CD4-positive, CD25-positive, alpha-beta regulatory T cell (primary cell): ENCODE measurements at regions not wholly inside any gene's neighbourhood (a gene's known extent, or its start where the extent isn't known, plus 50 kb on each side); places are given as distances from the start of the nearest gene placed in this dataset.
"Not testable (repeated sequence)": the region's sequence is repeated elsewhere in the genome, so short reads cannot be mapped to it uniquely, and the experiment has no call there.

ENCODE experiments used
- ATAC-seq, 2 donors: fragments of 150-1000 bp; cut with Tn5 transposase; one replicate each; pipeline ENCODE4 v1.10.0; 2021; ENCODE audit warnings: low read depth in 2 of 2, moderate number of reproducible peaks in 2 of 2, moderate library complexity in 1 of 2
- DNase-seq, 3 donors: peaks; one replicate each; pipeline versions ENCODE4 v3.0.0 to v3.0.0-alpha.2; 2012 to 2022; ENCODE audit warnings: mixed read lengths in 1 of 3
- H3K27ac ChIP-seq: one replicate; pipeline ENCODE4 v1.7.0; 2013; ENCODE audit warnings: mild to moderate bottlenecking, low read length; ENCODE audit not compliant: insufficient read depth, poor library complexity, severe bottlenecking
- H3K27me3 ChIP-seq: one replicate; pipeline ENCODE4 v1.7.0; 2013; ENCODE audit warnings: low read length; ENCODE audit not compliant: control insufficient read depth, insufficient read depth
- H3K36me3 ChIP-seq: one replicate; pipeline ENCODE4 v1.7.0; 2013; ENCODE audit warnings: mild to moderate bottlenecking, low read length, moderate library complexity; ENCODE audit not compliant: control insufficient read depth, insufficient read depth
- H3K4me1 ChIP-seq: 2 replicates; pipeline ENCODE4 v1.7.0; 2013; ENCODE audit warnings: mild to moderate bottlenecking, low read length; ENCODE audit not compliant: insufficient read depth, control insufficient read depth, poor library complexity, severe bottlenecking
- H3K4me3 ChIP-seq: one replicate; pipeline ENCODE4 v1.7.0; 2013; ENCODE audit warnings: low read depth, mild to moderate bottlenecking, low read length, moderate library complexity
- H3K9me3 ChIP-seq, 2 experiments: 1 replicate in 1 of 2; 2 replicates in 1 of 2; pipeline ENCODE4 v1.7.0; 2013; ENCODE audit warnings: low read length in 2 of 2, mild to moderate bottlenecking in 1 of 2, moderate library complexity in 1 of 2; ENCODE audit not compliant: control insufficient read depth in 2 of 2
- H3K27ac Mint-ChIP-seq, 3 donors: one replicate each; pipeline ENCODE4 v1.8.0; 2020 to 2022; ENCODE audit warnings: mild to moderate bottlenecking in 3 of 3, mixed read lengths in 3 of 3, moderate library complexity in 2 of 3
- H3K27me3 Mint-ChIP-seq: one replicate; pipeline ENCODE4 v1.8.0; 2022; ENCODE audit warnings: mild to moderate bottlenecking, mixed read lengths
- H3K36me3 Mint-ChIP-seq: one replicate; pipeline ENCODE4 v1.8.0; 2020; ENCODE audit warnings: mixed read lengths
- H3K4me1 Mint-ChIP-seq, 4 donors: one replicate each; pipeline ENCODE4 v1.8.0; 2020 to 2022; ENCODE audit warnings: mixed read lengths in 4 of 4, mild to moderate bottlenecking in 1 of 4
- H3K4me3 Mint-ChIP-seq, 4 donors: one replicate each; pipeline ENCODE4 v1.8.0; 2020 to 2022; ENCODE audit warnings: mild to moderate bottlenecking in 4 of 4, mixed read lengths in 4 of 4, moderate library complexity in 3 of 4
- H3K9me3 Mint-ChIP-seq, 7 donors: one replicate each; pipeline ENCODE4 v1.8.0; 2020 to 2022; ENCODE audit warnings: mixed read lengths in 7 of 7, mild to moderate bottlenecking in 3 of 7, moderate library complexity in 2 of 7

GRCh38 chr17:31798205-31798724, 60.8 kb downstream of the COPRS start:
- Mint-ChIP-seq H3K9me3 (peaks cover 0 to 2% (median 0%) of the 10 kb centered on the region in 7 donors), H3K4me3 (no peak overlapping the region), H3K27me3 (no peaks in the 10 kb centered on the region), H3K4me1 (no peaks in the 10 kb centered on the region), H3K36me3 (no peaks in the 10 kb centered on the region), H3K27ac (no peak overlapping the region)
- ATAC-seq (no peak), DNase-seq (no peak)
- H3K36me3 ChIP-seq: no peaks in the 10 kb centered on the region
- no peak overlapping the region for H3K27ac ChIP-seq
- H3K4me3 ChIP-seq: no peak overlapping the region
- H3K9me3 ChIP-seq: no peaks in the 10 kb centered on the region
- H3K4me1 ChIP-seq: no peaks in the 10 kb centered on the region
- no peaks in the 10 kb centered on the region for H3K27me3 ChIP-seq

GRCh38 chr17:31795941-31796340, 63.1 kb downstream of the COPRS start:
- not testable (repeated sequence) for H3K4me1 ChIP-seq, H3K4me3 ChIP-seq, H3K27me3 ChIP-seq, DNase-seq, H3K27me3 Mint-ChIP-seq, H3K4me3 Mint-ChIP-seq, H3K27ac Mint-ChIP-seq, H3K4me1 Mint-ChIP-seq, H3K36me3 ChIP-seq, H3K9me3 Mint-ChIP-seq, H3K9me3 ChIP-seq, H3K27ac ChIP-seq, H3K36me3 Mint-ChIP-seq, ATAC-seq

GRCh38 chr17:31794111-31794510, 64.9 kb downstream of the COPRS start:
- H3K4me1 ChIP-seq: no peaks in the 10 kb centered on the region
- no peak overlapping the region for H3K27ac ChIP-seq
- ATAC-seq (no peak), DNase-seq (no peak)
- H3K4me1 Mint-ChIP-seq: no peaks in the 10 kb centered on the region
- H3K27ac Mint-ChIP-seq: no peak overlapping the region
- H3K4me3 Mint-ChIP-seq: no peak overlapping the region
- H3K27me3 ChIP-seq: no peaks in the 10 kb centered on the region
- H3K27me3 Mint-ChIP-seq: peaks cover 5% of the 10 kb centered on the region
- H3K9me3 ChIP-seq: no peaks in the 10 kb centered on the region
- H3K9me3 Mint-ChIP-seq: peaks cover 0 to 4% (median 0%) of the 10 kb centered on the region in 7 donors
- H3K36me3 ChIP-seq: no peaks in the 10 kb centered on the region
- H3K4me3 ChIP-seq: no peak overlapping the region
- no peaks in the 10 kb centered on the region for H3K36me3 Mint-ChIP-seq

GRCh38 chr17:31793634-31794033, 65.4 kb downstream of the COPRS start:
- H3K4me1 Mint-ChIP-seq, H3K36me3 Mint-ChIP-seq, H3K9me3 ChIP-seq, H3K9me3 Mint-ChIP-seq, H3K27ac Mint-ChIP-seq, H3K27me3 ChIP-seq, H3K4me1 ChIP-seq, H3K4me3 Mint-ChIP-seq, DNase-seq, H3K4me3 ChIP-seq, H3K36me3 ChIP-seq, H3K27ac ChIP-seq, ATAC-seq, H3K27me3 Mint-ChIP-seq: not testable (repeated sequence)

- H3K27ac Mint-ChIP-seq: no peak overlapping the region
- no peaks in the 10 kb centered on the region for H3K4me1 Mint-ChIP-seq
- no peaks in the 10 kb centered on the region for H3K36me3 Mint-ChIP-seq
- no peaks in the 10 kb centered on the region for H3K36me3 ChIP-seq
- peaks cover 0 to 4% (median 0%) of the 10 kb centered on the region in 7 donors for H3K9me3 Mint-ChIP-seq
- H3K27me3 ChIP-seq: no peaks in the 10 kb centered on the region
- ATAC-seq (no peak), DNase-seq (no peak)
- peaks cover 5% of the 10 kb centered on the region for H3K27me3 Mint-ChIP-seq
- H3K9me3 ChIP-seq: no peaks in the 10 kb centered on the region
- H3K4me3 ChIP-seq: no peak overlapping the region
- H3K4me1 ChIP-seq: no peaks in the 10 kb centered on the region
- no peak overlapping the region for H3K4me3 Mint-ChIP-seq
- H3K27ac ChIP-seq: no peak overlapping the region
These were observed 66.9 kb downstream of the COPRS start for GRCh38 chr17:31792007-31792585.

GRCh38 chr17:31789707-31790505, 69.1 kb downstream of the COPRS start:
- no peak overlapping the region for H3K4me3 Mint-ChIP-seq
- Histone ChIP-seq H3K27ac (no peak overlapping the region), H3K4me1 (no peaks in the 10 kb centered on the region), H3K9me3 (no peaks in the 10 kb centered on the region), H3K4me3 (no peak overlapping the region), H3K27me3 (peaks cover 3% of the 10 kb centered on the region), H3K36me3 (no peaks in the 10 kb centered on the region)
- DNase-seq (no peak), ATAC-seq (no peak)
- no peak overlapping the region for H3K27ac Mint-ChIP-seq
- no peaks in the 10 kb centered on the region for H3K4me1 Mint-ChIP-seq
- peaks cover 12% of the 10 kb centered on the region for H3K27me3 Mint-ChIP-seq
- H3K36me3 Mint-ChIP-seq: no peaks in the 10 kb centered on the region
- H3K9me3 Mint-ChIP-seq: peaks cover 0 to 4% (median 0%) of the 10 kb centered on the region in 7 donors

GRCh38 chr17:31788956-31789355, 70.1 kb downstream of the COPRS start:
- Histone ChIP-seq H3K9me3 (no peaks in the 10 kb centered on the region), H3K27ac (no peak overlapping the region), H3K36me3 (no peaks in the 10 kb centered on the region), H3K4me3 (no peak overlapping the region), H3K27me3 (peaks cover 3% of the 10 kb centered on the region), H3K4me1 (no peaks in the 10 kb centered on the region)
- DNase-seq (no peak), ATAC-seq (no peak)
- peaks cover 16% of the 10 kb centered on the region for H3K27me3 Mint-ChIP-seq
- no peaks in the 10 kb centered on the region for H3K36me3 Mint-ChIP-seq
- peaks cover 0 to 4% (median 0%) of the 10 kb centered on the region in 7 donors for H3K9me3 Mint-ChIP-seq
- H3K4me1 Mint-ChIP-seq: no peaks in the 10 kb centered on the region
- no peak overlapping the region for H3K4me3 Mint-ChIP-seq
- H3K27ac Mint-ChIP-seq: no peak overlapping the region

- no peak overlapping the region for H3K4me3 ChIP-seq
- Mint-ChIP-seq H3K4me3 (no peak overlapping the region), H3K9me3 (peaks cover 0 to 4% (median 0%) of the 10 kb centered on the region in 7 donors), H3K27ac (no peak overlapping the region), H3K36me3 (no peaks in the 10 kb centered on the region), H3K27me3 (peaks cover 20% of the 10 kb centered on the region), H3K4me1 (no peaks in the 10 kb centered on the region)
- H3K4me1 ChIP-seq: no peaks in the 10 kb centered on the region
- no peak for ATAC-seq
- no peaks in the 10 kb centered on the region for H3K36me3 ChIP-seq
- DNase-seq: no peak
- H3K27ac ChIP-seq: no peak overlapping the region
- H3K9me3 ChIP-seq: no peaks in the 10 kb centered on the region
- H3K27me3 ChIP-seq: peaks cover 3% of the 10 kb centered on the region
These were observed 70.5 kb downstream of the COPRS start for GRCh38 chr17:31788571-31788946.
